ENCODE measurements at regions not wholly inside any gene's neighbourhood (a gene's known extent, or its start where the extent isn't known, plus 50 kb on each side); places are given as distances from the start of the nearest gene placed in this dataset.
"Not testable (repeated sequence)": the region's sequence is repeated elsewhere in the genome, so short reads cannot be mapped to it uniquely, and the experiment has no call there.

DNA sequence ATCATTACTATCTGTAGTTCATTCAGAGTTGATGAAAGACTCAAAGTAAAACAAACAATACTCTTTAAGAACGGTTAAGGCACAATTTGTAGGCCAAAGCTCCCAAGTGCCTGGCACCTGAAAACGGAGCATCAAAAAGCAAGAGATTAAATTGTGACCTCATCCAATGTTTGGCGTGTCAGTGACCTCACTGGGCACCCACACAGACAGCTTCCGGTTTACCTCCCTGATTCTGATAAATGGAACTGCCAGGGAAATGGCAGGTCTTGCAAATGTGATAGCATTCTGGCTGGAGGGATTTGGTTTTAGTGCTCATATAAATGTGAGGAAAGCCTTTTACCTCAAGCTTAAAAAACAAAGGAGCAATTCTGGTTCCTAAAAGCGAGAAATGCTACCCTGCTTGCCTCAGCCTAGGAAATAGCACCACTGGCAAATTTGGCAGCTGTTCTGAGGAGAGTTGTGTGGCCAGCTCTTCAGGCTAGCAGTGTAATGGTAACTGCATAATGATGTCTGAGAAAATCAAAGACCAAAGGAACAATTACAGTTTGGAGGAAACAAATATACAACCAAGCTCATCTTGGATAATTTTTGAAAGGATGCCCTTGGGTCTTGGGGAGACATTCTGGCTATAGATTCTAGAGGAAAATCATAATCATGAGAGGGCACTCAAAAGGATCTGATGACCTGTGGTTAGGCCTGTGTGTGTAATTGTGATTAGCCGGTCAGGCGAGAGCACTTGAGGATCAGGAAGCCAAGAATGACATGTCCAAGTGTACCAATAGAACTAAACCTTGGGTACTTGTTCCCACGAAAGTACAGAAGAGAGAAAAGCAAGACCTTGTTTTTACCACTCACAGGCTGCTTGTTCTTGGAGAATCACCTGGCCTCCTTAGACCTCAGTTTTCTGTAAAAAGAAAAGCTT is 174.3 kb downstream of the TFAP2B start:
- DNase-seq, result no peak
- intact Hi-C loops (cut with DNase I), result no loop called here

- DNase-seq, result no peak
- intact Hi-C loops (cut with DNase I), result no loop called here
Measured at GRCh38 chr6:50993941-50994720, 175.5 kb downstream of the TFAP2B start.

- no peak for DNase-seq
- intact Hi-C loops (cut with DNase I), result no loop called here
Measured at GRCh38 chr6:50995036-50995435, 176.4 kb downstream of the TFAP2B start.

GRCh38 chr6:50998905-50999304 is 180.2 kb downstream of the TFAP2B start:
- intact Hi-C loops (cut with DNase I), result no loop called here
- no peak for DNase-seq

DNA sequence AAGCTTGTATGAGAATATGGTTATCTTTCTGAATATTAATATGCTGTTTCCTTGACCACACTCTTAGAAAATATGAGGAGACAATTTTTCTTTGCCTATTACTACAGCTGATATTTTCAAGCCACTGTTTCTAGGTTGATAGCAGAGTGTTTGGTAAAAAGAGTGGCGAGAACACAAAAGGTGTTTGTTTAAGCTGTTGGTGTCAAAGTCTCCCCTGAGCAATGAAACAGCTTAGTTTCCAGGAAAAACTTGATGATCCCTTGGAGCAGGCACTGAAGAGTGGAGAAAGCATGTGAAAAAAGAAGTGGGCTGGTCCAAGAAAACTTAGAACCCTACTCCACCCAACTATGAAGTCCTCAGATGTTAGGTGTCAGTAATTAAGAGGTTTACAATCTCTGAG is 182.7 kb downstream of the TFAP2B start:
- intact Hi-C loops (cut with DNase I), result no loop called here
- no peak for DNase-seq

DNA sequence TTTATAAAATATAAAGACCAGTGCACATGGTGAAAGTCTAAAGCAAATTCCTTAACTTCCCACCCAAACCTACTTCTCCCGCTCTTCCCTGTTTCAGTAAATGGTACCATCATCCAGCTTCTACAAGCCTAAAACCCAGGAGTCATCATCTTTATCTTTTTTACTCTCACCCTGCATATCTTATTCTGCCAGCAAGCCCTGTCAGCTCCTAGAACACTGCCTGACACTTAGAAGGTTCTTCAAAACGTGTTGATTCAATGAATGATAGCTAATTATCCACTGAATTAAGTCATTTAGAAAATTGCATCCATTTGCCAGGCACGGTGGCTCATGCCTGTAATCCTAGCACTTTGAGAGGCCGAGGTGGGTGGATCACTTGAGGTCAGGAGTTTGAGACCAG is 185.7 kb downstream of the TFAP2B start:
- intact Hi-C loops (cut with DNase I), result no loop called here

GRCh38 chr6:51005779-51006178 is 187.1 kb downstream of the TFAP2B start:
- intact Hi-C loops (cut with DNase I), result no loop called here
- DNase-seq, result no peak

More for the DNA sequence above, 185.7 kb downstream of the TFAP2B start:
- no peak for DNase-seq

- DNase-seq, result no peak
- intact Hi-C loops (cut with DNase I), result no loop called here
Measured at GRCh38 chr6:51007237-51007636, 188.6 kb downstream of the TFAP2B start.

DNA sequence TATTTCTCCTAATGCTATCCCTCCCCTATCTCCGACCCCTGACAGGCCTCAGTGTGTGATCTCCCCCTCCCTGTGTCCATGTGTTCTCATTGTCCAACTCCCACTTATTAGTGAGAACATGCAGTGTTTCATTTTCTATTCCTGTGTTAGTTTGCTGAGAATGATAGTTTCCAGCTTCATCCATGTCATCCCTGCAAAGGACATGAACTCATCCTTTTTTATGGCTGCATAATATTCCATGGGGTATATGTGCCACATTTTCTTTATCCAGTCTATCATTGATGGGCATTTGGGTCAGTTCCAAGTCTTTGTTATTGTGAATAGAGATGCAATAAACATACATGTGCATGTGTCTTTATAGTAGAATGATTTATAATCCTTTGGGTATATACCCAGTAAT is 190.0 kb downstream of the TFAP2B start:
- intact Hi-C loops (cut with DNase I); DNase-seq: not testable (repeated sequence)

GRCh38 chr6:51013376-51013775 is 194.7 kb downstream of the TFAP2B start:
- intact Hi-C loops (cut with DNase I), result no loop called here
- no peak for DNase-seq

- DNase-seq, result no peak
- intact Hi-C loops (cut with DNase I), result no loop called here
Measured at GRCh38 chr6:51015394-51015793, 196.7 kb downstream of the TFAP2B start.

DNA sequence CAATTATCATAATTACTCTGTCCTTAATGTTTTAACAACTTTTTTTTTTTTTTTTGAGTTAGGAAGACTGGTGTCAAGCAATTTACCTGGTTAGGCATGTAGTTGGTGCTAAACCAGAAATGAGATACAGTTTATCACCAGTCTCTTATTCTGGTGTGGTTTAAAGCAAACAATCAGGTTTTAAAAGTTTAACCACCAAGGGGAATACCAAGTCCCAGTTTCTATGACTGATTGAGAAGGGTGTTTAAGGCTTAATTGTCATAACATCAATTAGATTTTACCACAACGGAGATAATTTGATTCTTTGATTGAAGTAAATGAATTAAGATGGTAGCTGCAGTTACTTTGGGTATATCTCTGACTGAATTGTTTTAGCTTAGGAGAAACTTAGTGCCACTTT is 197.8 kb downstream of the TFAP2B start:
- no peak for DNase-seq
- intact Hi-C loops (cut with DNase I), result no loop called here

DNA sequence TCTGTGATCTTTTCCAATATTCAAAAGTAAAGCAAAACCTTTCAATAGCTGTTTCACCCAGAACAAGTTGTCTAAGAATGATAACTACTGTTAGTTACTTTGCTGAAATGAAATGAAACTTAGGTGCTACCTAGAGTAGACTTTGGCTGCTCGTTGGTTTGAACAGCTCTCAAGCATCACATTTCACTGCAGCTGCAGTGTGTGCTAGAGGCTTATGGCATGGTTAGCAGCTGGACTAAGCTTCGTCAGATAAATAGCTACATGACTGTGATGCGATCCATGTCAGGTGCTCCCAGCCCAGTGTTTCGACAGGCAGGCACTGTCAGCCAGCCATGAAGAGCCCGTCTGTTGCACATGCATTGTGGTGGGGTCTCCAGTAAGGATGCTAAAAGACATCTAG is 201.1 kb downstream of the TFAP2B start:
- DNase-seq, result no peak
- intact Hi-C loops (cut with DNase I), result no loop called here

DNA sequence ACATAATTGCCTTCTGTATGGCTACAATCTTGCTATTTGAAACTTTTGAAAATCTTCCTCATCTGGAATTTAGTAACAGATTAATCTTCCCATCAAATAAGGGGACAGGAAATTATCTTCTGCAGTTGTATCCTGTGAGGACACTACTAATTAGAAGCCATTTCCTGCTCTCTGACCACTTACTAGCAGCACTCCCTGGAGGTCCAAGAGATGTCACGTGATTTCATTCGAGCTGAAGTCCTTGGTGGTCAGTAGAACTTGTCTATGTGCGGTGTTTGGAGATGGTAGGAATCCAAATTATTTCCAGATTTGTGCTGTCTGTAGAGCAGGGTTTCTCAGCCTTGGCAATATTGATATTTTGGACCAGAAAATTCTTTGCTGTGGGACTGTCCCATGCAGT is 202.5 kb downstream of the TFAP2B start:
- intact Hi-C loops (cut with DNase I), result no loop called here
- DNase-seq, result no peak

GRCh38 chr6:51024126-51024525 is 205.5 kb downstream of the TFAP2B start:
- intact Hi-C loops (cut with DNase I), result no loop called here
- no peak for DNase-seq

GRCh38 chr6:51025082-51025777 is 206.6 kb downstream of the TFAP2B start:
- DNase-seq, result peak in 3 of 10 donors; percentile 59 to 72 (median 70)
- intact Hi-C loops (cut with DNase I), result no loop called here

- no peak for DNase-seq
- intact Hi-C loops (cut with DNase I), result no loop called here
Measured at GRCh38 chr6:51027283-51028065, 208.8 kb downstream of the TFAP2B start.

- intact Hi-C loops (cut with DNase I), result no loop called here
- DNase-seq, result no peak
Measured at GRCh38 chr6:51028276-51028675, 209.6 kb downstream of the TFAP2B start.

DNA sequence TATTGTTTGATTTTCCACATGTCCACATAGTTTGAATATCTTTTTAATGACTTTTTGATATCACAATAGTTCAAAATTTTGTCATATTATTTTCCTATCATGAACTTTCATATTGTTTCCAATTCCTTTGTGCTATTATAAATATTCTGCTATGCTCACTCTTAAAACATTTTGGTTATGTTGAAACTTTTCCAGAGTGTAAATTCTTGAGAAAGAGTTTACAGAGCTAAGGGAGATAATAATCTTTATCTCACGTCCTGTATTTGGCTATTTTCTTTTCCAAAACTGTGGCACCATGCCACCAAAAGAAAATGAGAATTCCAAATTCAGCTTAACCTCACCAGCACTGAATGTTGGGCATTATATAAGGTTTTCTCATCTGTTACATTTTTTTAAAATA is 210.9 kb downstream of the TFAP2B start:
- DNase-seq, result no peak
- intact Hi-C loops (cut with DNase I), result no loop called here

DNA sequence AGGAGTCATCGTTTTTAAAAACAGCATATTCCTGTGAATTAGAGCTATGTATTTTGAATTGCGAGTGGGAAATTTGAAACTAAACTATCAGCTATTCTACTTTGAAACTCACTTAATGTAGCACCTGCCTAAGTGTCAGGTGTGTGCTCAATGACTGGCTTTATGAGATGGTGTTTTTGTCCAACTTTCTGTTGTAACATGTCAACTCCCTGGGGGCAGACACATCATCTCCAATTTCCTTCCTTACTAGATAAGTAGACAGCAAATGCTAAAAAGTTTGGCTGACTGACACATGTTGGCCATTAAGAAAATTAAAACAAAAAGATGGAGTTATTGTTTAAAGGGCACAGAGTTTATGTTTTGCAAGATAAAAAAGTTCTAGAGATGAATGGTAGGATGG is 226.9 kb downstream of the TFAP2B start:
- intact Hi-C loops (cut with DNase I), result no loop called here
- DNase-seq, result no peak

Data from posterior cingulate gyrus (tissue), 11 donors.